Bone marrow (tissue), 2 donors: ENCODE measurements at regions not wholly inside any gene's neighbourhood (a gene's known extent, or its start where the extent isn't known, plus 50 kb on each side); places are given as distances from the start of the nearest gene placed in this dataset.
"Not testable (repeated sequence)": the region's sequence is repeated elsewhere in the genome, so short reads cannot be mapped to it uniquely, and the experiment has no call there.

Experiments used
- DNase-seq, 2 donors: peaks; one replicate each; lab custom pipeline; 2025; lab: John Stamatoyannopoulos, UW

- no peak for DNase-seq
These were observed 185.3 kb upstream of the PWP1 start for GRCh38 chr12:107500307-107500706.

- no peak for DNase-seq
These were observed 183.9 kb upstream of the PWP1 start for GRCh38 chr12:107501681-107502080.

- DNase-seq = no peak
These were observed 182.3 kb upstream of the PWP1 start for GRCh38 chr12:107503129-107503855.

- no peak for DNase-seq
These were observed 181.4 kb upstream of the PWP1 start for GRCh38 chr12:107503887-107504885.

- no peak for DNase-seq
These were observed 176.2 kb upstream of the PWP1 start for GRCh38 chr12:107509421-107509820.

- DNase-seq = no peak
These were observed 175.4 kb upstream of the PWP1 start for GRCh38 chr12:107510211-107510610.

- no peak for DNase-seq
These were observed 174.3 kb upstream of the PWP1 start for GRCh38 chr12:107511292-107511691.

- no peak for DNase-seq
These were observed 173.2 kb upstream of the PWP1 start for GRCh38 chr12:107512391-107512790.

- no peak for DNase-seq
These were observed 172.4 kb upstream of the PWP1 start for GRCh38 chr12:107513184-107513583.

GRCh38 chr12:107513636-107514400 is 171.8 kb upstream of the PWP1 start:
- no peak for DNase-seq

GRCh38 chr12:107514887-107515445 is 170.6 kb upstream of the PWP1 start:
- no peak for DNase-seq

GRCh38 chr12:107515446-107515958 is 170.1 kb upstream of the PWP1 start:
- DNase-seq = peak in 1 of 2 donors; percentile 67

GRCh38 chr12:107517816-107518215 is 167.8 kb upstream of the PWP1 start:
- not testable (repeated sequence) for DNase-seq

- DNase-seq = no peak
These were observed 166.7 kb upstream of the PWP1 start for GRCh38 chr12:107518868-107519267.

GRCh38 chr12:107519906-107520859 is 165.4 kb upstream of the PWP1 start:
- DNase-seq = no peak

GRCh38 chr12:107521826-107522355 is 163.7 kb upstream of the PWP1 start:
- DNase-seq = no peak

- no peak for DNase-seq
These were observed 162.7 kb upstream of the PWP1 start for GRCh38 chr12:107522692-107523477.

- no peak for DNase-seq
These were observed 161.6 kb upstream of the PWP1 start for GRCh38 chr12:107523775-107524535.
